K562 (cell line): ENCODE measurements at regions not wholly inside any gene's neighbourhood (a gene's known extent, or its start where the extent isn't known, plus 50 kb on each side); places are given as distances from the start of the nearest gene placed in this dataset.
A peak's percentile ranks its signal among the peaks of the same experiment; 100 is the strongest.

Source experiments
- ATAC-seq: fragments of 200-7000 bp; cut with Tn5 transposase; 3 replicates; pipeline ENCODE4 v1.9.1; 2020; ENCODE audit warnings: moderate library complexity
- BruUV-seq: library from RNA; stranded (reverse); fragments of 400-500 nt; replicated peaks from 2 replicates; lab custom pipeline; 2021; lab: Mats Ljungman, UMichigan
- CTCF ChIA-PET: fragments of 300-600 bp; formaldehyde crosslinking; extraction: SDS; loops from one replicate; lab custom pipeline; 2021; ENCODE audit warnings: low intra/inter-chr PET ratio; lab: Yijun Ruan, JAX
- POLR2A ChIA-PET: fragments of 300-600, 350-650 bp; sonication (Branson Sonifier 250); formaldehyde crosslinking; extraction: SDS; loops from one replicate; lab custom pipeline; 2021; ENCODE audit warnings: antibody characterized with exemption, inconsistent platforms; lab: Yijun Ruan, JAX
- DNase-seq, 4 experiments: peaks; one replicate each; pipeline versions ENCODE4 v3.0.0 to v3.0.0-alpha.2; 2011 to 2018; ENCODE audit warnings: low spot score in 3 of 4, mixed read lengths in 3 of 4; ENCODE audit errors: extremely low read depth in 1 of 4
- FAIRE-seq: peaks from 2 replicates; lab custom pipeline; 2011; peaks lifted over from hg19 to GRCh38; lab: Jason Lieb, UNC
- H2AFZ ChIP-seq: 2 replicates; pipeline ENCODE4 v1.6.0; 2011; ENCODE audit warnings: low read depth, low read length, control low read depth, inconsistent platforms
- H3K27ac ChIP-seq: fragments of 200-600 bp; 3 replicates; pipeline ENCODE4 v1.8.0; 2011; ENCODE audit warnings: low read depth, mild to moderate bottlenecking, control low read depth, inconsistent platforms, low read length, moderate library complexity, mixed read lengths; ENCODE audit errors: extremely low read depth
- H3K27me3 ChIP-seq, 2 experiments: fragments of 300-600 bp in 1 of 2; 2 replicates in 1 of 2; 3 replicates in 1 of 2; pipeline versions ENCODE4 v1.6.0 to v1.8.0; 2011; ENCODE audit warnings: inconsistent platforms in 2 of 2, low read length in 2 of 2, mild to moderate bottlenecking in 1 of 2, mixed read lengths in 1 of 2, moderate library complexity in 1 of 2; ENCODE audit not compliant: control insufficient read depth in 2 of 2, insufficient read depth in 2 of 2
- H3K36me3 ChIP-seq: fragments of 300-600 bp; 3 replicates; pipeline ENCODE4 v1.8.0; 2011; ENCODE audit warnings: mild to moderate bottlenecking, low read length, inconsistent platforms; ENCODE audit not compliant: control insufficient read depth, insufficient read depth
- H3K4me1 ChIP-seq, 2 experiments: fragments of 200-600 bp in 1 of 2; replicated peaks in 1 of 2; 2 replicates in 1 of 2; 3 replicates in 1 of 2; pipeline versions ENCODE4 v1.5.1 to v1.8.0; 2011; ENCODE audit warnings: inconsistent platforms in 2 of 2, low read length in 2 of 2, mild to moderate bottlenecking in 1 of 2, mixed read lengths in 1 of 2, moderate library complexity in 1 of 2; ENCODE audit not compliant: control insufficient read depth in 2 of 2, insufficient read depth in 2 of 2
- H3K4me2 ChIP-seq: 2 replicates; pipeline ENCODE4 v1.6.1; 2011; ENCODE audit warnings: low read length, control low read depth, inconsistent platforms, mixed read lengths; ENCODE audit not compliant: insufficient read depth
- H3K4me3 ChIP-seq: fragments of 200-600 bp; sonication (generic), shearing (Covaris generic); 2 replicates; pipeline ENCODE4 v1.5.1; 2016; ENCODE audit warnings: control low read depth, inconsistent platforms
- H3K79me2 ChIP-seq: fragments of 200-600 bp; 3 replicates; pipeline ENCODE4 v1.8.0; 2011; ENCODE audit warnings: low read length, inconsistent platforms; ENCODE audit not compliant: control insufficient read depth, insufficient read depth
- H3K9ac ChIP-seq, 2 experiments: 2 replicates each; pipeline versions ENCODE4 v1.6.0 to v1.6.1; 2011; ENCODE audit warnings: low read depth in 2 of 2, low read length in 2 of 2, control low read depth in 1 of 2, inconsistent platforms in 1 of 2, mild to moderate bottlenecking in 1 of 2, mixed read lengths in 1 of 2; ENCODE audit not compliant: insufficient read depth in 1 of 2
- H3K9me1 ChIP-seq: one replicate; pipeline ENCODE4 v1.6.0; 2011; ENCODE audit warnings: inconsistent platforms, mild to moderate bottlenecking, low read length, moderate library complexity; ENCODE audit not compliant: control insufficient read depth, insufficient read depth
- H3K9me3 ChIP-seq: replicated peaks from 2 replicates; pipeline ENCODE4 v1.5.1; 2011; ENCODE audit warnings: low read depth, low read length, inconsistent platforms; ENCODE audit not compliant: control insufficient read depth, insufficient read depth
- H4K20me1 ChIP-seq: replicated peaks from 2 replicates; pipeline ENCODE4 v1.6.1; 2011; ENCODE audit warnings: low read length, inconsistent platforms, mixed read lengths; ENCODE audit not compliant: control insufficient read depth, insufficient read depth
- ARID1B ChIP-seq: fragments of 450-650 bp; IDR thresholded peaks from 2 replicates; pipeline ENCODE4 v1.6.1; 2016; ENCODE audit warnings: antibody characterized with exemption, mild to moderate bottlenecking, inconsistent platforms
- IRF2 ChIP-seq: sonication (generic); formaldehyde crosslinking; IDR thresholded peaks from 2 replicates; pipeline ENCODE4 v1.8.1; 2022; ENCODE audit warnings: mild to moderate bottlenecking, missing genetic modification reagents
- NCOR1 ChIP-seq: fragments of 450-650 bp; IDR thresholded peaks from 2 replicates; pipeline ENCODE4 v1.6.1; 2016; ENCODE audit warnings: mild to moderate bottlenecking, moderate library complexity
- RFX1 ChIP-seq: fragments of 450-650 bp; IDR thresholded peaks from 2 replicates; pipeline ENCODE4 v1.6.1; 2016; ENCODE audit warnings: mild to moderate bottlenecking, moderate library complexity
- SMARCE1 ChIP-seq: fragments of 450-650 bp; IDR thresholded peaks from 2 replicates; pipeline ENCODE4 v1.7.1; 2016; ENCODE audit warnings: mild to moderate bottlenecking
- ZFP30 ChIP-seq: fragments of 250-450 bp; sonication (Bioruptor Pico); IDR thresholded peaks from 2 replicates; pipeline ENCODE4 v1.8.0; 2022; ENCODE audit warnings: moderate library complexity, mild to moderate bottlenecking, inconsistent platforms, borderline replicate concordance
- ZNF668 ChIP-seq: fragments of 250-450 bp; sonication (Bioruptor Pico); IDR thresholded peaks from 2 replicates; pipeline ENCODE4 v1.8.0; 2022; ENCODE audit warnings: mild to moderate bottlenecking, inconsistent platforms
- WGBS: fragments of 100-300 bp; shearing (Covaris generic); methylation state at CpG from one replicate; pipeline ENCODE4 v1.1.6; 2016; ENCODE audit warnings: low coverage, mixed read lengths; ENCODE audit not compliant: insufficient coverage; ENCODE audit errors: missing lambda C conversion rate; 5-methylcytosine and 5-hydroxymethylcytosine counted together
- in situ Hi-C: fragments of 300-500 bp; cut with MboI; formaldehyde crosslinking; loops from 4 replicates; pipeline ENCODE4 v1.15.0; 2018; ENCODE audit warnings: inconsistent platforms, mixed read lengths
- intact Hi-C: fragments of 100-400 bp; cut with micrococcal nuclease; formaldehyde crosslinking; loops from 2 replicates; pipeline ENCODE4 v1.14.2; 2022
- TF ChIP-seq, protein P1 (sequence below): fragments of 450-650 bp; IDR thresholded peaks from 2 replicates; pipeline ENCODE4 v1.6.1; 2016; ENCODE audit warnings: low read depth
- TF ChIP-seq, protein P2 (sequence below): sonication (generic); formaldehyde crosslinking; IDR thresholded peaks from 2 replicates; pipeline ENCODE4 v1.8.1; 2022; ENCODE audit warnings: missing genetic modification reagents

DNA sequence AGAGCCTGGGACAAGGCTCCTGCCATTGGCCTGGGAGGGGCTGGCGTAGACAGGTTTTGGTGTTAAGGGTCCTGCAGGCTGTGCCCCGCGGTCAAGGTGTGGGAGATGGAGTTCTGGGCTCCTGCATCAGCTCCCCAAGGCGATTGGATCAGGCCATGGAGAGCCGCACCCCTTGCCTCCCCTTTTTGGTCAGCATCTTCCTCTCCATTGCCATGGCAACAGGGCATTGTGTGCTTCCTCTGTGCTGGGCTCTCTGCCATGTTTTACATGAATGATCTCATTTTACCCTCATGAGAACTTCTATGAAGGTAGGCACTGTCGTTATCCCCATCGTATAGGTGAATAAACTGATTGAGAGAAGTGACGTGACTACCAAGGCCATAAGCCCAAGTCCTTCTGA lies 344.3 kb upstream of the CLINT1 start:
- CTCF ChIA-PET, result no interaction called here

DNA sequence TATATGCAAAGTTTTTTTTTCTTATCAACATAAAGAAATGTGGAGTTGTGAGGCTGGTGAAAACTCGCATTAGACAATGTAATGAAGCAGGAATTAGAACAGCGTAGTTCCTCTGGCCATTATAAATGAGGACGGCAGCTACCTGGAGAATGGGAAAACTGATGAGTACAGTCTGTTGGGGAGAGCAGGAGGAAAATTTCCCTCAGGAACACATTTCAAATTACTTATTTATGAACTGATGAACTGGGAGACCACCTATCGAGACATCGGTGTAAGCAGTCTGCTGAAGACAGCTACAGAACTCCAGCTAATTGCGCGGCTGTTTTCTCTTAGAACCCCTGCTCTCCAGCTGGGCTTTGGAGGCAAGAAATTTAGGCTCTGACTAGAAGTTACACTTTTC lies 343.9 kb upstream of the CLINT1 start:
- H3K9ac ChIP-seq, result no peak overlapping the region
- TF ChIP-seq ARID1B (no peak), ZFP30 (CRISPR knock-in tag) (no peak), IRF2 (CRISPR knock-in tag) (no peak), SMARCE1 (no peak), ZNF668 (CRISPR knock-in tag) (no peak)
- TF ChIP-seq, protein P1, sequence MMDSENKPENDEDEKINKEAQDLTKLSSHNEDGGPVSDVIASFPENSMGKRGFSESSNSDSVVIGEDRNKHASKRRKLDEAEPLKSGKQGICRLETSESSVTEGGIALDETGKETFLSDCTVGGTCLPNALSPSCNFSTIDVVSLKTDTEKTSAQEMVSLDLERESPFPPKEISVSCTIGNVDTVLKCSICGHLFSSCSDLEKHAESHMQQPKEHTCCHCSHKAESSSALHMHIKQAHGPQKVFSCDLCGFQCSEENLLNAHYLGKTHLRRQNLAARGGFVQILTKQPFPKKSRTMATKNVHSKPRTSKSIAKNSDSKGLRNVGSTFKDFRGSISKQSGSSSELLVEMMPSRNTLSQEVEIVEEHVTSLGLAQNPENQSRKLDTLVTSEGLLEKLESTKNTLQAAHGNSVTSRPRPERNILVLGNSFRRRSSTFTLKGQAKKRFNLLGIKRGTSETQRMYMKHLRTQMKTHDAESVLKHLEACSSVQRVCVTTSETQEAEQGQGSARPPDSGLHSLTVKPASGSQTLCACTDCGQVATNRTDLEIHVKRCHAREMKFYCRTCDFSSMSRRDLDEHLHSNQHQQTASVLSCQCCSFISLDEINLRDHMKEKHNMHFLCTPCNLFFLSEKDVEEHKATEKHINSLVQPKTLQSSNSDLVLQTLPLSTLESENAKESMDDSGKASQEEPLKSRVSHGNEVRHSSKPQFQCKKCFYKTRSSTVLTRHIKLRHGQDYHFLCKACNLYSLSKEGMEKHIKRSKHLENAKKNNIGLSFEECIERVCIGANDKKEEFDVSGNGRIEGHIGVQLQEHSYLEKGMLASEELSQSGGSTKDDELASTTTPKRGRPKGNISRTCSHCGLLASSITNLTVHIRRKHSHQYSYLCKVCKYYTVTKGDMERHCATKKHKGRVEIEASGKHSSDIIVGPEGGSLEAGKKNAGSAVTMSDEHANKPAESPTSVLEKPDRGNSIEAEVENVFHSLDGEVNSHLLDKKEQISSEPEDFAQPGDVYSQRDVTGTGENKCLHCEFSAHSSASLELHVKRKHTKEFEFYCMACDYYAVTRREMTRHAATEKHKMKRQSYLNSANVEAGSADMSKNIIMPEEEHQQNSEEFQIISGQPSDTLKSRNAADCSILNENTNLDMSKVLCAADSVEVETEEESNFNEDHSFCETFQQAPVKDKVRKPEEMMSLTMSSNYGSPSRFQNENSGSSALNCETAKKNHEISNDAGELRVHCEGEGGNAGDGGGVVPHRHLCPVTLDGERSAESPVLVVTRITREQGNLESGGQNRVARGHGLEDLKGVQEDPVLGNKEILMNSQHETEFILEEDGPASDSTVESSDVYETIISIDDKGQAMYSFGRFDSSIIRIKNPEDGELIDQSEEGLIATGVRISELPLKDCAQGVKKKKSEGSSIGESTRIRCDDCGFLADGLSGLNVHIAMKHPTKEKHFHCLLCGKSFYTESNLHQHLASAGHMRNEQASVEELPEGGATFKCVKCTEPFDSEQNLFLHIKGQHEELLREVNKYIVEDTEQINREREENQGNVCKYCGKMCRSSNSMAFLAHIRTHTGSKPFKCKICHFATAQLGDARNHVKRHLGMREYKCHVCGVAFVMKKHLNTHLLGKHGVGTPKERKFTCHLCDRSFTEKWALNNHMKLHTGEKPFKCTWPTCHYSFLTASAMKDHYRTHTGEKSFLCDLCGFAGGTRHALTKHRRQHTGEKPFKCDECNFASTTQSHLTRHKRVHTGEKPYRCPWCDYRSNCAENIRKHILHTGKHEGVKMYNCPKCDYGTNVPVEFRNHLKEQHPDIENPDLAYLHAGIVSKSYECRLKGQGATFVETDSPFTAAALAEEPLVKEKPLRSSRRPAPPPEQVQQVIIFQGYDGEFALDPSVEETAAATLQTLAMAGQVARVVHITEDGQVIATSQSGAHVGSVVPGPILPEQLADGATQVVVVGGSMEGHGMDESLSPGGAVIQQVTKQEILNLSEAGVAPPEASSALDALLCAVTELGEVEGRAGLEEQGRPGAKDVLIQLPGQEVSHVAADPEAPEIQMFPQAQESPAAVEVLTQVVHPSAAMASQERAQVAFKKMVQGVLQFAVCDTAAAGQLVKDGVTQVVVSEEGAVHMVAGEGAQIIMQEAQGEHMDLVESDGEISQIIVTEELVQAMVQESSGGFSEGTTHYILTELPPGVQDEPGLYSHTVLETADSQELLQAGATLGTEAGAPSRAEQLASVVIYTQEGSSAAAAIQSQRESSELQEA, result no peak
- TF ChIP-seq, protein P2, sequence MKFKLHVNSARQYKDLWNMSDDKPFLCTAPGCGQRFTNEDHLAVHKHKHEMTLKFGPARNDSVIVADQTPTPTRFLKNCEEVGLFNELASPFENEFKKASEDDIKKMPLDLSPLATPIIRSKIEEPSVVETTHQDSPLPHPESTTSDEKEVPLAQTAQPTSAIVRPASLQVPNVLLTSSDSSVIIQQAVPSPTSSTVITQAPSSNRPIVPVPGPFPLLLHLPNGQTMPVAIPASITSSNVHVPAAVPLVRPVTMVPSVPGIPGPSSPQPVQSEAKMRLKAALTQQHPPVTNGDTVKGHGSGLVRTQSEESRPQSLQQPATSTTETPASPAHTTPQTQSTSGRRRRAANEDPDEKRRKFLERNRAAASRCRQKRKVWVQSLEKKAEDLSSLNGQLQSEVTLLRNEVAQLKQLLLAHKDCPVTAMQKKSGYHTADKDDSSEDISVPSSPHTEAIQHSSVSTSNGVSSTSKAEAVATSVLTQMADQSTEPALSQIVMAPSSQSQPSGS (CRISPR knock-in tag), result no peak

More for the DNA sequence above, 344.3 kb upstream of the CLINT1 start:
- WGBS, result 1% methylated on average over 8 of the region's 8 CpGs
- Histone ChIP-seq H2AFZ (no peak overlapping the region), H3K36me3 (no peaks in the 10 kb centered on the region), H3K9me1 (no peaks in the 10 kb centered on the region), H3K4me2 (no peak overlapping the region), H3K79me2 (no peaks in the 10 kb centered on the region), H4K20me1 (no peaks in the 10 kb centered on the region), H3K4me3 (no peak overlapping the region), H3K9me3 (no peaks in the 10 kb centered on the region), H3K27me3 (no peaks in the 10 kb centered on the region), H3K9ac (no peak overlapping the region), H3K4me1 (no peaks in the 10 kb centered on the region), H3K27ac (no peak overlapping the region)
- no TSS peak for BruUV-seq
- POLR2A ChIA-PET, result no interaction called here
- FAIRE-seq (no peak), DNase-seq (no peak), ATAC-seq (no peak)
- TF ChIP-seq RFX1 (peak; percentile 52), NCOR1 (no peak)
- intact Hi-C loops, result no loop called here
- in situ Hi-C loops, result no loop called here

More for the DNA sequence above, 343.9 kb upstream of the CLINT1 start:
- no peaks in the 10 kb centered on the region for H3K79me2 ChIP-seq
- intact Hi-C loops, result no loop called here
- no peak overlapping the region for H2AFZ ChIP-seq
- no peaks in the 10 kb centered on the region for H3K36me3 ChIP-seq
- ChIA-PET POLR2A (no interaction called here), CTCF (no interaction called here)
- no peaks in the 10 kb centered on the region for H4K20me1 ChIP-seq
- H3K4me2 ChIP-seq, result no peak overlapping the region
- H3K27me3 ChIP-seq, result no peaks in the 10 kb centered on the region; a peak in 1 of 5 replicates
- FAIRE-seq (no peak), DNase-seq (no peak), ATAC-seq (no peak)
- H3K4me1 ChIP-seq, result no peaks in the 10 kb centered on the region
- no peaks in the 10 kb centered on the region for H3K9me1 ChIP-seq
- BruUV-seq, result no TSS peak
- H3K27ac ChIP-seq, result no peak overlapping the region
- H3K9me3 ChIP-seq, result no peaks in the 10 kb centered on the region
- no peak overlapping the region for H3K4me3 ChIP-seq
- in situ Hi-C loops, result no loop called here
- WGBS, result 0% methylated on average over 7 of the region's 7 CpGs
